ENCODE measurements at regions not wholly inside any gene's neighbourhood (a gene's known extent, or its start where the extent isn't known, plus 50 kb on each side); places are given as distances from the start of the nearest gene placed in this dataset.

DNA sequence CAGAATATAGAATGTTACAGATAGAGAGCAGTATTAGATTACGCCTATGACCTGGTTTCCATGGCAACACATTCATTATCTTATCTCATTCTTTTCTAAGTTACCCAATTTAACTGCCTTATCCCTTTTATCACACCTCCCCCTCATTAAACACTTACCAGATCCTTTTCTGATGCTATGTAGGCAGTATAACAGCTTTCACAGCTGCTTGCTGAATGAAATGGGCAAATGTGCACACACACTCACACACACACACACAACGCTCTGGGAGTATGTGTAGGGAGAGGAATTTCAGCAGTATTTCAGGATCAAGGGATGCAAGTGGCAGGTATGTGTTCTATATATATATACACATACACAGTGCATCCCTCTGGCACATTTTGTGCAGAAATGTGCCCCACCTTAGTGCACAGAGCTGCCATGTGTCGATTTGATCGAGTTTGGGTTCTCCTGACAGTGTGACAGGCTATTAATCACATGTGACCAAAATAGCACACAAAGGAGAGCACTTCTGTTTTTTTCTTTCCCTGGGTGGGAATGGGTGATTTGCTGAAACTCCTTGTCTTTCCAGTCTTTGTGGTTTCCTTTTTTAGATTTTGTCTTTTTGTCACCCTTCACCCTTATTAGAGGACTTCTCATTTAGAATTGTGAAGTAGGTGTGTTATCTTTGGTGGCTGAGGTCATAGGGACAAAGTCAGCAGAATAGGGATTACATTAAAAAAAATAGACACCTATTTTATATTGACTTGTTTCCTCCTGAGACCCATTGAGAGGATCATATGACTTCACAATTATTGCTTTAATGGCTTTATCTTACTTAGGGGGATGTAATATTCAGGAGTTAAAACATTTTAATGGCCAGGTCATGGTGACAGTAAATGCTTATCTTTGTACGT lies 553.7 kb downstream of the PDCD6IP start:
- TF ChIP-seq, protein P1, sequence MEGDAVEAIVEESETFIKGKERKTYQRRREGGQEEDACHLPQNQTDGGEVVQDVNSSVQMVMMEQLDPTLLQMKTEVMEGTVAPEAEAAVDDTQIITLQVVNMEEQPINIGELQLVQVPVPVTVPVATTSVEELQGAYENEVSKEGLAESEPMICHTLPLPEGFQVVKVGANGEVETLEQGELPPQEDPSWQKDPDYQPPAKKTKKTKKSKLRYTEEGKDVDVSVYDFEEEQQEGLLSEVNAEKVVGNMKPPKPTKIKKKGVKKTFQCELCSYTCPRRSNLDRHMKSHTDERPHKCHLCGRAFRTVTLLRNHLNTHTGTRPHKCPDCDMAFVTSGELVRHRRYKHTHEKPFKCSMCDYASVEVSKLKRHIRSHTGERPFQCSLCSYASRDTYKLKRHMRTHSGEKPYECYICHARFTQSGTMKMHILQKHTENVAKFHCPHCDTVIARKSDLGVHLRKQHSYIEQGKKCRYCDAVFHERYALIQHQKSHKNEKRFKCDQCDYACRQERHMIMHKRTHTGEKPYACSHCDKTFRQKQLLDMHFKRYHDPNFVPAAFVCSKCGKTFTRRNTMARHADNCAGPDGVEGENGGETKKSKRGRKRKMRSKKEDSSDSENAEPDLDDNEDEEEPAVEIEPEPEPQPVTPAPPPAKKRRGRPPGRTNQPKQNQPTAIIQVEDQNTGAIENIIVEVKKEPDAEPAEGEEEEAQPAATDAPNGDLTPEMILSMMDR (IDR thresholded peaks at IDR 0.05; ENCODE audit: insufficient read depth, low read depth, low read length, missing control alignments): no peak
- DNase-seq (ENCODE audit: low read depth): no peak
- H3K4me3 ChIP-seq (ENCODE audit: low read length): no peak overlapping the region

DNA sequence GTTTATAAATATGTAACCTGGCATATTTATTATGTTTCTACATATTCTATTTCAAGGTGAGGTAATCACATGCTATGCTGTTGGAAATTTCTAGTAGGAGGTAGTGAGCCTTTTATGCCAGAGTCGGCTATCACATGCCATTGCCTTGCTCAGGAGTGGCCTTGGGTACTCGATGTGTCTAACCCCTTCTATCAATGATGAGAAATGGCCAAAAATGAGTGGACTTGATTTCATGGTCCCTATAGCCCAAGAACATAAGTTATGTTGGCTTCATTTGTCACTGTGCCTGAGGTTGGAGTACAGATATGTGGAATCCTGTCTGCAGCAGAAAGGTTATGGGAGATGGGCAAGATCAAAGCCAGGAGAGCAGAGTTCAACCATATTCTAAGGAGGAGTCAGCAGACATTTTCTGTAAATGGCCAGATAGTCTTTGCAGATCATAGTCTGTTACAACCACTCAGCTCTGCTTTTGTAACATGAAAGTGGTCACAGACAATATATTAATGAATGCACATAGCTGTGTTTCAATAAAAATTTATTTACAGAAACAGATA lies 554.4 kb downstream of the PDCD6IP start:
- DNase-seq (ENCODE audit: low read depth): no peak
- TF ChIP-seq, protein P1 (IDR thresholded peaks at IDR 0.05; ENCODE audit: insufficient read depth, low read depth, low read length, missing control alignments): no peak
- H3K4me3 ChIP-seq (ENCODE audit: low read length): no peak overlapping the region

DNA sequence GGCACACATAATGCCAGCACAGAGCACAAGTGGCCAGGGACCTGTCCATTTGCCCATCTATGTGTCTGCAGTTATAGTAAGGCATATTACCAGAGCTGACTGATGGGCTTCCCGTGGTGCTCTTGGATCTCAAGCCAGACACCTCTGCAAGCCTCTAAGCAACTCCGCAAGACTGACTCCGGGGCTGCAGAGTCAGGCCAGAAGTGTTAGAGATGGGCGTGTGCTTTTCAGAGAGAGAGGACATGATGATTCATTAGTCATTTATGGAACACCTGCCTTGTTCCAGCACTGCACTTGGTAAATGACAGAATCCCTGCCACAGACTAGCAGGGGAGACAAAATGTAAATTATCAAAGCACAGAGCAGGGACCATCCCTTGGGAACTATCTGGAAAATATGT lies 559.0 kb downstream of the PDCD6IP start:
- no peak overlapping the region for H3K4me3 ChIP-seq (ENCODE audit: low read length)
- DNase-seq (ENCODE audit: low read depth): peak; percentile 9
- TF ChIP-seq, protein P1 (IDR thresholded peaks at IDR 0.05; ENCODE audit: insufficient read depth, low read depth, low read length, missing control alignments): no peak

DNA sequence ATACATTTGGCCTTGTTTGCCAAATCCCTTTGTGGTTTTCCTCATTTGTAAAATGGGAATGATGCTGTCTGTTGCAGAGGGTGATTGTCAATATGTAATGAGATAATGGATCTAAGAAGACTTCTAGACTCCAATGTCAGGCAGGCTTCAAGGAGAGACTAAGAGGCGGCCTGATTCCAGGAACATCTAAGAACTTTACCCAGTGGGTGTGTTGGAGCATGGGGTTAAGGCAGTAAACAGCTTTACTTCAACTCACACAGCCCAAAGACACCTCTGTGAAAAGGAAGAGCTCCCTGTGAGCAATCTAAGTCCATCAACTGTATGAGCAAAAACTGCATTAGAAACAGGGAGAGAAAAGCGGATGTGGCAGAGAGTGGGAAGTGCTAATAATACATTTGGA lies 560.6 kb downstream of the PDCD6IP start:
- no peak overlapping the region for H3K4me3 ChIP-seq (ENCODE audit: low read length)
- no peak for DNase-seq (ENCODE audit: low read depth)
- TF ChIP-seq, protein P1 (IDR thresholded peaks at IDR 0.05; ENCODE audit: insufficient read depth, low read depth, low read length, missing control alignments): no peak

DNA sequence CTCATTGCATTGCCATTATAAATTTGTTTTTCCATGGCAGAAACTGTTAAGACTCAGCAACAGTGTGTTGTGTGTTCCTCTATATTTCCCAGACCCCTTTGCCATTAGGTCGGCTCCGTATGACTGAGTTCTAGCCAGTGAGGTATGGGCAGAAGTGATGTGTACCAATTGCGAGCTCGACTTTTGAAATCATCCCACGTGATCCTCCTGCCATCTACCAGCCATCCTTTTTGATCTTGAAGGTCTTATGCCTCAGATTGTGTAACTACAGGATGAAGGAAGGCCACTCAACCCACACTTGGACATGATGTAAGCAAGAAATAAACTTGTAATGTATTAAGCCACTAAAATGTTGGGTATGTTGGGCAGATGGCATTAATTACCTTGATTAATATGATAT lies 562.3 kb downstream of the PDCD6IP start:
- H3K4me3 ChIP-seq (ENCODE audit: low read length): no peak overlapping the region
- no peak for DNase-seq (ENCODE audit: low read depth)
- TF ChIP-seq, protein P1 (IDR thresholded peaks at IDR 0.05; ENCODE audit: insufficient read depth, low read depth, low read length, missing control alignments): no peak

DNA sequence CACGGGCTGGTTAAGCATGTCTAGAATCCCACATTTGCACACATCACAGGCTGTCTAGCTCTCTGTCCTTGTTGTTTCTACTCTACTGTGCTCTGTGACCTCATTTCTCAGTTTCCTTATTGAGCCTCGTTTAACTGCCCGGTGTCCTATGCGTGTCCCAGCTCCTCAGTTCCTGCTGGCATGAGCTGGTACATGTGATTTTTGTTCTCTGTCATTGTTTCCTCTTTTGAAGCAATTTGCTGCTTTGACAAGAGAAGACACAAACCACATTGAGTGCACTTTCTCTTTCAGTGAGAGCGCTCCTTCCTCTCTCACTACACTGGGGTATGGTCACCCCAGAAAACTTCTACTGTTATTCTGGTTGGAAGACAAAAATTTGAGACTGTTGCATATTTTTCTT lies 563.5 kb downstream of the PDCD6IP start:
- no peak overlapping the region for H3K4me3 ChIP-seq (ENCODE audit: low read length)
- TF ChIP-seq, protein P1 (IDR thresholded peaks at IDR 0.05; ENCODE audit: insufficient read depth, low read depth, low read length, missing control alignments): no peak
- no peak for DNase-seq (ENCODE audit: low read depth)
